ENCODE measurements at regions not wholly inside any gene's neighbourhood (a gene's known extent, or its start where the extent isn't known, plus 50 kb on each side); places are given as distances from the start of the nearest gene placed in this dataset.

DNA sequence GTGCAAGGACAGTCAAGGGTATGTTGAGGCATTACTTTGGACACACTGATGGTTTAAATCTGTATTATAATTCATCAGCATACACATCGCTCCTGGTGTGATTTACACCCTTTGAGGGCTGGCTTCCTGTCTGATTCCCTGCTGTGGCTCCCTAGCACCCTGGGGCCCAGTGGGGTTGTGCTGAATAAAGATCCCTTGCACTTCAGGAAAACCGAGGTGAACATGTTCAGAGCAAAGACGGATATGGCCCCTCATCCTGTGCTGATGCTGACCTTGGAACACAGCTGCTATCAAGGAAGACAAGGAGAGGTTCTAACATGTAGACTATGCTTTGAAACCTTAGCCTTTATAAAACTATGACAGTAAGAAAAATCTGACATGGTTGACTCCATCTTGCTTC is 84.6 kb upstream of the UNC5B start:
- no peak for DNase-seq

DNA sequence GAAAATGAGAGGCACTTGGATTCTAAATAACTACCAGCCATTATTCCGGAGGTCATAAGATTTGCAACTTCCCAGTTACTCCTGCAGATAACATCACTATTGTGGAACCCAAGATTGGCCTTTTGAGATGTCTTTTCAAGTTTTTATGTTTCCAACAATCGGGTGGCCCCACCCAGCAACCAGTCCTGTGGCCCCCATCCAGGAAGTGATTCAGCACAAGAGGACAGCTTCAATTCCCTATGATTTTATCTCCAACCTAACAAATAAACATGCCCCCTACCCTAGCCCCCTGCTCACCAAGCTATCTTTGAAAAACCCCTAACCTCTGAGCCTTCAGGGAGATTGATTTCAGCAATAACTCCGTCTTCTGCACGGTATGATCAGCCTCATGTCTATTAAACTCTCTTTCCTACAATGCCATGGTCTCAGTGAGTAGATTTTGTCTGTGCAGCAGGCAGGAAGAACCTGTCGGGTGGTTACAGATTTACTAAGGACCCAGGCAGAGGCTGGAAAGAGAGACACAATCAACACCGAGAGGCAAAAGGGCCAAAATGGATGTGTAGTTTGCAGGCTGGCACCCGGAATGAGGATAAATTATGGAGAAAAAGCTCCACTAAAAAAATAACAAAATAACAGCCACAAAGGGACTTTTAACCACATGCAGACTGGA is 83.9 kb upstream of the UNC5B start:
- DNase-seq: no peak

DNA sequence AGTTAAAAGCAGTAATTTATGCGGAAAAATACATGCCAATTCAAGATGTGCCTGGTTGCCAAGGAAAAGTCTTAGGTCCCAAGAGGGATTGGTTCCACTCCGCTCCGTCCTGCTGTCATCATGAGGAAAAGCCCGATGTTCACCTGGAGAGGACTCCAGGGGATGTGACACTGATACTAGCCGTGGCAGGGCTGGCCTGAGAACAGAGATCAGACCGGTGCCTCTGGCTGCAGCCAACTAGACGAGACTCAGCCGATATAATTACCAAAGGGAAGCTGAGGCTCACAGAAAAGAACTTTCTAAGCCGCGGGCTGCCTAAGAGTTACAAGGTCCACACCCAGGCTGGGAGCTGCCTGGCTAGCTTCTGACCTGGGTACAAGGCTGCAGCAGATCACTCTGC is 81.3 kb upstream of the UNC5B start:
- DNase-seq: no peak

DNA sequence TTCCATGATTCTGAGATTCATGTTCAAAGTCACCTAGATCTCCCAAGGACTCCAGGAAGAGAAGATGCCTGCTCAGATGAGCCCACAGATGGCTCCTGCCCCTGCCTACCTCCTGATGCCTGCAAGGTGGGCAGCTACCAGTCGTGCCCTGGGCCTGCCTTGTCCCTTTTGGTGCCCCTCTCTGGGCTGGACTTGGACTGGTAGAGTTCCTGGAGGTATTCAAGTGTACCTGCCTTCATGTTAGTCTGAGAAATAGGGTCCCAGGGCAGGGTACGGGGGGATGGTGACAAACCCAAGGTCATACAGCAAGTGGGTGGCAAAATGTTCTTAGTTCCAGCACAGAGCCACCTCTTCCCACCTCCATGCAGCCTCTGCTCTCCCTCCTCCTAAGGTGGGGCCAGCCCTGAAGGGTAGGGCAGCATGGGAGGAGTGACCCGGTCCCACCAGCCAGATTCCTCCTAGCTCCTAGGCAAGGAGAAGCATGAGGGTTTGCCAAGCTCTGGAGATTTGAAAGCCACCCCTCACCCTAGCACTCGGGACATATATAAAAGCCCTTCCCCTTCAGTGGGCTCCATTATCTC is 80.8 kb upstream of the UNC5B start:
- DNase-seq: no peak

DNA sequence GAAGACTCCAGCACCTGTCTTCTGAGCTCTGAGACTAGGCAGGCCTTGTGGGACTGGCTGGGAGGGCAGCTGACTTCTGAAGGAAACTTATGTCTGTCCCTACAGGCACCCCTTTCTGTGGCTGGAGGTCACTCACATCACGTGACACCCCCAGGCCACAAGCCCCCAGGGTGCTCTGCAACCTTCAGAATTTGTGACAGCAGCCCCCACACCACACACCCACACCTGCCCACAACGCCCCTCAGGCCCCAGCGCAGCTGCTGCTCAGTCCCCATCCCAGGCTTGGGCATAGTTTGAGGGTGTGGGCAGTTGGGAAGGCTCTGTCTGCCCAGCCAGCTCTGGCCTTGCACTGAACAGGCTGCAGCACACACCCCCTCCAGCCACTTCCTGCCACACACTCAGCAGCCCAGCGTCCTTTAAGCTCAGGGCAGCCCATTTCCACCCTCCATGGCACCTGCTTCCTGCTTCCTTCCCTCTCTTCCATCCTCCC is 80.0 kb upstream of the UNC5B start:
- no peak for DNase-seq

DNA sequence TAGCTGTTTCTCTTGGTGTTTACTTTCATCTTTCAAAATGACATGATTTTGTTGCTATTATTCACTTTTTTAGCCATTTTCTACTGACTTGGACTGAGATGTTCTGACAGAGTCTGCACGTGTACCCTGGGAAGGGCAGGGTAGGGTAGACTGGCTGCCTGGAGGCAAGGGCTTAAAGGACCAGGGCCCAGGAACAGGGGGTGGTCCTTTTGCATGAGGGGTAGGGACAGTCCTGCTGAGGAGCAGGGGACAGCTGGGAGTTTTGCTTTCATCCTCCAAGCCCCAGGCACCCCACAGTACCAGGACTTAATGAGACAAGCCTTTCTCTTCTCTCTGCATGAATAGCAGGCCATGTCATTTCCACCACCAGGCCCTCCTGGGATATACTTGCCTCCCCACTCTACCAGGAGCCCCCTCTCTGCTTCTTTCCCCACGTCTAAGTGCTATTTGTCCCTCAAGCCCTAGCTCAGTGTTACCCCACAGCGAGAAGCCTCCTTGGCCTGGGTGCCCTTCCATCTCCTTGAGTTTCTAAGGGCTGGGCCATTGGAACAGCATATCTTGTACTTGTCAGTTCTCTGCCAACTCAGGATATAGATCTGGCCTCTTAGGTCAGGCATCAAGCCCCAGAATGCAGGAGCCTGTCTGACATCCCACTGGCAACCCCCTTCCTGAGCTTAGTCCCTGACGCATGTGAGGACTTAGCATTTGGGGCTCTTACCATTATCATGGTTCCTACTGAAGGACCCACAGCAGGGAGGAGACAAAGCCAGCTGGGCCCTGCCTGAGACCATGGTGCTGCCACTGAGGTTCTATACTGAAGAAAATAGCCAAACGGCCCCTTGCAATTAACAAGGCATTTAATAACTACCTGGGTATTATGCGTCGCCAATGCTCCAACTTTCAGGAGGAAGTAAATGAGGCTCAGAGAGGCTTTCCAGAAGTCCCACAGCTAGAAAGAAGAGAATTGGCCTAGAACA is 78.4 kb upstream of the UNC5B start:
- DNase-seq: no peak

DNA sequence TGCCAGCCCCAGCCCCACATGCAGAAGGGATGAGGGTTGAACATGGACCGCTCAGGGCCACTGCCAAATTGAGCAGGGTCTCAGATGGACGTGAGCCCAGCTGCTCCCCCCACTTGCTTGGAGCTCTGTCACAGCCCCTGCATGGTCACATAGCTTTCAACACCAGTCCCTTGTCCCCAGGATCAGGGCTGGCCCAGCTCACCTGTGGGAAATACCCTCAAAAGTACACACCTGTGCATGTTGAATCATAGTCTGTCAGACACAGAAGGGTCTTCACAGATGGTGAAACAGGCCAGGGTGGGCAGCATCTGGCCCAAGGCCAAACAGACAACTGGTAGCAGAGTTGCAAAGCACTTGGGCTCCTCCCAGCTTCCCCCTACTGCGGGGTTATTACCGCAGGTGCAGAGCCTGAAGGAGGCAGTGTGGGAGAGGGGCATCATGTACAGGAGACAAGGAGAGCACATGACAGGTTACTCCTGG is 77.6 kb upstream of the UNC5B start:
- DNase-seq: no peak

DNA sequence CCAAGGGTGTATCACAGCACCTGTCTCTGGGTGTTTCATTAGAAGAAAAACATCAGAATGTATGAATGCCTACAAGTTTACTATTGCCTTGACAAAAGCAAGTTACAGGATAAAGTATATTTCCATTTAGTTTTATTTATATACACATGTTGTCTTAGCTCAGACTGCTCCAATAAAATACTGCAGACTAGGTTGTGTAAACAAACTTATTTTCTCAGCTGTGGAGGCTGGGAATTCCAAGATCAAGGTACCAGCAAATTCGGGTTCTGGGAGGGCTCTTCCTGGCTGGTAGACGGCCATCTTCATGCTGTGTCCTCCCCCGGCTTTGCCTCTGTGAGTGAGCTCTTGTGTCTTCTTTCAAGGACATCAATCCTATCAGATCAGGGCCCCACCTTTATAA is 77.1 kb upstream of the UNC5B start:
- no peak for DNase-seq

DNA sequence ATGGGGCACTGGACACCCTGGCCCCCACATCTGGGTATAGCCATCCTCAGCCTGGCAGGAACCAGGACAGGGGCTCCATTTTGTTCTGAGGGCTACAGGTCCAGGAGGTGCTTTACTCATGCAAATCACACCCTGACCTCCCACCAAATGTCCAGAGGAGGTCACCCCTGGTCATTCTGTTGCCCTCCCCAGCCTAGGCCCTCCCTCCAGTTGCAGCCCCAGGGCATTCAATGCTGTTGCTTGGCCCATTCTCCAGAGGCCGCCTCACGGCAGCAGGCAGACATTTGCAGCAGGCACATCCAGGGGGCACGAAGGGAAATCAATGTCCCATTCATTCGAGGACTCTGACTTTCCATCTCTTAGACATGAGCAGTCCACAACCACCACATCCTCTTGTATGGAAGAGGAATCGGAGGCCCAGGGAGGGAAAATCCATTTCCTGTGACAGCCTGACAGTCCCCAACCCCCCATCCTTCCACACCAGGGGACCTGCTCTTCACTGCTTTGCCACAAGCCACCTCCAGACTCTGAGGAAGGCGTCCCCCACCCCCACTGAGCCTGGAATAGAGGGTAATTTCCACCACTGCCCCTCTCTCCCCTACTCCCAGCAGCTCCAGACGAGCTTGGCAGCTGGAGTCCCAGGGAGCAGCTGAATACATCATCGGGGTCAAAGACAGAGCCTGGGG is 76.2 kb upstream of the UNC5B start:
- DNase-seq: no peak

DNA sequence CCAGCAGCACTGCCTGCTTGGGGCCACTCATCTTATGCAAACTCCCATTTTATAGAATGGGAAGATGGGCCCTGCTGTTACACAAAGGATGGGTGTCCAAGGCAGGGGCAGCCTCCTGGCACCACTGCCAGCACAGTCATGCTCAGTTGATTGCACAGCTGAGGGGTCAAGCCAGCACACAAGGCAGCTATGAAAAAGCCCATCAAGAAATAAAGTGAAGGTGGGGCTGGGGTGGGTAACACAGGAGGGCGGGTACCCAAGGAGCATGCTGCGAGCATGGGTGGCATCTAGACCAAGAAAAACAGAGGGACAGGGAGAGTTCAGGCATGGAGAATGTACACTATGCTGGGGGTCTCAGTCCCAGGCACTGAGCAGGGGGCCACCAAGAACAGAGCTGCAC is 74.7 kb upstream of the UNC5B start:
- no peak for DNase-seq

DNA sequence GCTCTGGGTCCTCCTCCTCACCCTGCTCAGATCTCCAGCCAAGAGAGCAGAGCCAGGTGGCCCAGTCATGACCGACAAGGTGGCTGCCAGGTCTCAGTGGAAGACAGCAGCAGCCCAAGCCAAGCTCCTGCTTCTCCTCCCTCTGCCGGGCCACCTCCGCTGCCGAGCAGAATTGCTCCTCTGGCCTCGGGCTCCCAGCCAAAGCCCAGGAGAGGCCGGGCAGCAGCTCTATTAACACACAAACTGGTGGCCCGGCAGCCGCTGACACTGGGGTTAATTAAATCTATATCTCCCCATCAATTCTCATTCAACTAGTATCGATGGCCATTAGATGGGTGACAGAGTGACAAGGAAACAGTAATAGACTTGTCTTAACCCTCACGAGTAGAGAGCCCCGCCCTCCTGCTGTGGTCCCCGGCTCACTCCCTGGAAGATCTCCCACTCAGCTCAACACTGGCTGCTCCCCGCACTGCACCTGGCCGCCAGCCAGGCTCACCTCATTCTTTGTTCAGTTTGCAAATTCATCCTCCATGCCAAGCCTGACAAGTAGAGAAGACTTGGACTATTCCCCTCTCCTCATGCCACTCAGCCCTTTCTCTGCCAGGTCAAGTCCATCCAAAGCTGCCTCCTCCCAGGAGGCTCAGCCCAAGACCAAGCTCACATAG is 74.1 kb upstream of the UNC5B start:
- no peak for DNase-seq

DNA sequence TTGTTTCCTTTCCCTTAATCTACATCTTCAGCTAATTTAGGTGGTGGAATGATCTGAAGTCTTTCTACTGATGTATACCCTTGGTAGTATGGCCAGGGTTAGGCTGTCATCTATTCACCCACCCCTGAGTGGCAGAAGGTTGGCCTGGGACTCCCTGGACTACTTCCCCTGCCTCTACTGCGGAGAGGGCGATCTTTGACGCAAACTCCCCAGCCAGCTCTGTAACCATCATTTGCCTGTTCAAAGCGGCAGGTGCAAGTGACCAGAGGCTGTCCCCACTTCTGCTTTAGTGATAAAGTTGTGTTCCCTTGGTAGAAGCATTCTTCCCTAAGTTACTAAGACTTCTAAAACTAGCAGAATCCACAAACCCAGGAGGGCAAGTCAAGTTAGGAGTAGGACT is 70.8 kb upstream of the UNC5B start:
- no peak for DNase-seq

DNA sequence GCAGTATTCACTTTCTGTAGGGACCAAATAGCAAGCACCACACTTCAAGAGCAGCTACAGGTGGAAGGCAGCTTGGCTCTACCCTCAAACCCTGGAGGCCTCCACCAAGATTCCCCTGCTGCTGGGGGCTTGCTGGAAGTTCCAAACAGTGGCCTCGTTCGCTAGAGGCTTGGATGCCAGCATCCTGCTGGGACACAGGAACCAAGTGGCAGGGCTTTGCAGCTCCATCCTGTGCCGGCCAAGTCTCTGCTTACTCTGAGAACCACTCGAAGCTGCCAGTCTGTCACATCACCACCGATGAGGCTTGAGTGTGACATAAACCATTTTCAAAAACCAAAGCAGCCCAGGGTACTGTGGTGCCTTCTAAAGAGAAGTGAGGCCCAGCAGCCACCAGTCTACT is 69.2 kb upstream of the UNC5B start:
- DNase-seq: no peak

DNA sequence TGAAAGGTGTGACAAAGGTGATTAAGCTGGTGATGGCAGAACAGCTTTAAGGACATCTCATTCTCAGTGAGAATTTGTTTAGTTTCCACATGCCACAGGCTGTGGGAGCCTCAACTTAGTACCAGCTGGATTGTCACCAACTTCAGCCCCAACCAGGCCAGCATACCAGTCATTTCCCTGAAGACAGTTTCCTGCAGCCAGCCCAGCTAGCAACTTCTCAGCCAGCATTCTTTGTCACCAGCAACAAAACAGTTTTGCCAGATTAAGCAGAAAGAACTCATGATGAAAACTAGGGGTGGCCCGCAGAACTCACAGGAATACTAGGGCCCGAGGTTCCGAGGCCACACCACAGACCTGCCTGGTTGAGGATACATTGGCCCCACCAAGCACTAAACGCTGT is 68.8 kb upstream of the UNC5B start:
- DNase-seq: no peak

DNA sequence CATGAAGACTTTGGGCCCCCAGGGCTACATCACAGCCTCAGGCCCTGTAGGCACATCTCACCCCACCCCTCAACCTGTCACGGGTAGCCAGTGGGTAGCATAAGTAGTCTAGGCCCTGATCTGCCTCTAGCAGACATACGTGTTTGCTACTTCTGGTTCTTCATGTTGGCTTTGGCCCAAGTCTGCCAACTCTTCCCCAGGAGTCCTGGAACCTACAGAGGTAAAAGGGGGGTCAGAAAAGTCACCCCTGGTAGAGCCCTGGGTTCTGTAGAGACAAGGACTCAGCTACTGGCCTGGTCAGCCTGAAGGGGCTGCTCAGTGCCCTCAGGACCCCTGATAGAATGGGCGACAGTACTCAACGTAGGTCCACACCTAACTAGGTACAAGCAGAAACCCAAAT is 67.5 kb upstream of the UNC5B start:
- DNase-seq: no peak

DNA sequence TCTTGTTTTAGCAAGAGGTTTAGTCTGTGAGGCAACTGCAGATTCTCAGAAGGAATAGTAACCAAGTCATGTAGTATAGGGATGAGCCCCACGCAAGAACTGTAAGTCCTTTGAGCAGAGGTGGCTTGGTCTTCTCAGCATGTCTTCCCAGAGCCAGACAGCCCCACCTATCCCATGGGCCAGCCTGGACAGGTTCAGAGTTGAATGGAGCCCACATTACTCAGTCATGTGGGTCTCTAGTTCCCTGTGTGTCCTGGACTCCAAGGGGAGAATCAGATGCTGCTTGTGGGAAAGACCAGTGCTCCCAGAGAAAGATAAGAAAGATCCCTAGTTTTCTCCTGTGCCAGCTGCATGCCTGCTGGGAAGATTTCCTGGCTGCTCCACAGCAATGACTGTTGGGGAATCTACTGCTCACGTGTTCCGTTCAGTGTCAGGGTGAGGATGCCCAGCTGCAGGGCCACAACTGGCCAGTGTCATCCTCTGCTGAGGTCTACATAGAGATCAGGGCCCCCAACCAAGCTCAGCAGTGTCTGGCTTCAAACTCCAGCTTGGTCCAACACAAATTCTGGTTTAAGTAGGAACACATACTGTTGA is 66.9 kb upstream of the UNC5B start:
- no peak for DNase-seq

DNA sequence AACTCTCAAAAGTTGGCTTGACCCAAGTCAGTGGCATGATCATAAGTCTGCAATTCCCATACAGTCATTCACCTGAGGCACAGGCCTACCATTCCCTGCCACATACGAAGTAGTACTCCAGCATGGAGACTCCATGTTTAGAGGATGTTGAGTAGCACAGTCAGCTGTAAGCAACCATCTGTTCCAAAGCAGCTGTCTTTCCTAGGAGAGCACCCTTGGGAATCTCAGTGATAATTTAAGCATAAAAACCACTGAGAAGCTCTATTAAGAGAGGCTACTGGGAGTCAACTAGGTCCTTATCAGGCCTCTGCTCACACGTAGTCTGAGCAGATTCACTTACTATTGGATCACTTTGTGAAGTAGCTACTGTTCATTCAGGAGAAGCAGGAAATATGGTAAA is 61.6 kb upstream of the UNC5B start:
- DNase-seq: no peak

DNA sequence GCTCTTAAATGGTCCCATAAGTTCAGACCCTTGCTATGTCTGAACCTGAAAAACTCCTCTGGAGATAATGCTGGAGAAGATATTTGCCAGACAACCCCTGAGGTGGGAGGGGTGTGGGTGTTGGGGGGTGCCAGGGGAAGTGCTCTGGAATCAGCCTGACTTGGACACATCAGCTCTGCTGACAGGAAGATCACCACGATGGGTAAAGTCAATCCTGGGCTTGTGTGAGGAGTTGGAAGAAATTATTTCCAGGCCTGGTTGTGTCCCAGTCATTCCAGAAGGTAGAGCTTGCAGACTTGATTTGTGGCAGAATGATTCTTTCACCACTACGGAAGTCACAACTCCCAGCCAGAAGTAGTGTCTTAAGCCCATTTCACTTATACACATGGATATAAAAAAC is 60.3 kb upstream of the UNC5B start:
- no peak for DNase-seq

DNA sequence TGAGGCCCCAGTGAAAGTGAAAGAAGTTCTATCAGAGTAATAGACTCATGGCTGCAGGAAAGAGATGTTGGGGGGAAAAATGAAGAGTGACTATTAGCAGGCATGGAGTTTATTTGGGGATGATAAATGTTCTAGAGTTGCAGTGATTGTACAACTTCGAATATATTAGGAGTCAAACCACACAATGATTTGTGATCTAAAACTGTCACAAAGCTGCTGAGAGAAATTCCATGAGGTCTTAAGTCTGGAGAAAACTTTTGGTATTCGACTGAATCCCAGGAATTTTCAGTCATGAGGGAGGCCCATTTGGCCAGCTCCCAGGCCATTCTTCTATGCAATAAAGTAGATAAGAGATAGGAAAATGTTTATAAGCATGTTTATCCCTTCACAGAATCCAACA is 55.9 kb upstream of the UNC5B start:
- no peak for DNase-seq

DNA sequence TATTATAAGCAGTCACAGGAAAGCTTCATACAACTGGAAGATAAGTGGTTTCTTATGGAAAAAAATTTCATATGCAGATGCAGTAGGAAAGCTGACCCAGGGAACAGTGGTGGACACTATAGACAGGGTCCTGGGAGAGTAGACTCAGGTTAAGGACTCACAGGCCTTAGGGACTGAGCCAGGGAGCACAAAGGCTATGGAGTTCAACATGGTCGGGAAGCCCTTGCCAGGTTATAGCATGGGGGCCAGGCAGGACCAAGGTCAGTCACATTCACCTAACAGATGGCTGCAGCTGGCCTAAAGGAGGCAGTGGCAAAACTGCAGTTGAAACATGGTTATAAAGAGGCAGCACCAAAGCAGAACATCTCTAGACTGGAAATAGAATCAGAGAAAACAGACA is 54.9 kb upstream of the UNC5B start:
- DNase-seq: no peak

DNA sequence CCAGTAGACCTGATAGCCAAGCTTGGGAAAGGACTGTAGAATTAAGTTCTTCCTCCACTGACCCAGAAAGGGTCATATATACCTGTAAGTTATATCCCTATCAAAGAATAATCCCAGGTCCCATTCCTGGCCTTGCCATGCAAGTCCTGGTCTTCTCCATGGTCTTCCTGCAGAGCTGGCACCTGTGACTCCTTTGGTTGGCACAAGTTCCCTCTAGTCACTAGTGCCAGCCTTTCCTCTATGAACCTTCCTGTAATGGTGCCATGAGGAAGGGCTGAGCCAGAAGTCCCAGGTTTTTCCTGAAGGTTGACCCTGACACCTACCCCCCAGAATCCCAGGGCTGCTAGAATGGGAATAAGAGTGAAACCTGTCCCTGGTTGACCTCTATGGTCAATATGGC is 54.1 kb upstream of the UNC5B start:
- no peak for DNase-seq

DNA sequence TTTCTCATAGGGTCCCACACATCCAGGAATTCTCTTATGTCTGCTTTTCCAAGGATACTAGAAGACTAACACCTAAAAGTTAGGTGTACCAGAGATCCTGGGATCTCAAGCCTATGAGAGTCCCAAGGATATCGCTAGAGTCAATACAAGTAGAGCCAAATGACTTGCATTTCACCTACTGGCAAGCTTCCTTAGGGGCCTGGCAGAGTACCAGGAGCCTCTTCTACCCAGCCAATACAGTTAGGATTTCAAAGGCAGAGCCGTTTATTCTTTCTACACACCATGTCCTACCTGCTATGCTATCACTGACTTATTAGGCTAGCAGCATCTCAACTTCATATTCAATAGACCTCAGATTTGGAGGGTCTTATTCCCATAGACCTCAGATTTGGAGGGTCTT is 53.5 kb upstream of the UNC5B start:
- no peak for DNase-seq
